ENCODE measurements at regions not wholly inside any gene's neighbourhood (a gene's known extent, or its start where the extent isn't known, plus 50 kb on each side); places are given as distances from the start of the nearest gene placed in this dataset.

DNA sequence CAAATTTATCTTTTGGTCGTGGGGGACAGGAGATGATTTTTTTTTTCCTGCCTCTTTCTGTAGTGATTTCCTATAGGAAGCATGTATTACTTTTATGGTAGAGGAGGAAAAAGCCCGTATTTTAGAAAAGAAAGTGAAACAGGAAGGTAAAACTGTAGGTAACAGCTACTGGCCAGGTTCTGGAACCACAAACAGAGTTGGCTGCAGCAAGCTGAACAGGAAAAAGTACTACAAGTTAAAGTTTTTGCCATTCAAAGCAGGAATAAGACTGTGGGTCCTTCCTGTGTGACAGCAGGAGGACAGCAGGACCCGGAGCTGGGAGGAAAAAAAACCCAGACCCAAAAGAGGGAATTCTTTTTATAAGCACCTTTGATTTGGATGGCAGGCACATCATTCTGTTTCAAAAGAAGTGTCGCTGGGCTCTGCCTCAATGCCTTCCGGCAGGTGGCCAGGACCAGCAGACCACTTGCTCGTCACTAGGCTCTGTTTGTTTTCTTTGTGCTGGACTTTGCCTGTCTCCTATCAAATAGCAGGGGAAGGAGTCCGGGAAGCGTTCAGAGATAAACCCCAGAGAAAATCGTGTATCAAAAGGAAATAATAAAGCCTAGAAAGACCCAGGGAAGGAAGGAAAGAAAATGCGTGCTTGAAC, 277.9 kb downstream of the ADGRA3 start:
- in situ Hi-C loops (cut with HindIII; ENCODE audit: extremely low pct_ligation_motif_present, low pct_unique_long_range_greater_than_20kb), result no loop called here
- no peak for TF ChIP-seq PHF20 (CRISPR knock-in tag; IDR thresholded peaks at IDR 0.05)
- no peak for TF ChIP-seq DR1 (CRISPR knock-in tag; IDR thresholded peaks at IDR 0.05)
- no peak for TF ChIP-seq U2AF1 (optimal IDR thresholded peaks at IDR 0.05; ENCODE audit: low read depth, low read length)
- peak; percentile 36; the same call in 1 of the 2 replicates for TF ChIP-seq SAP130 (CRISPR knock-in tag; IDR thresholded peaks at IDR 0.05; ENCODE audit: low read depth)
- 0 out of 2 replicates have a peak, but pooled peaks have one; percentile 21 for TF ChIP-seq FOXA3 (CRISPR knock-in tag; IDR thresholded peaks at IDR 0.05)
- no peak for TF ChIP-seq SCMH1 (CRISPR knock-in tag; IDR thresholded peaks at IDR 0.05; ENCODE audit: borderline replicate concordance)
- TF ChIP-seq, protein P1, sequence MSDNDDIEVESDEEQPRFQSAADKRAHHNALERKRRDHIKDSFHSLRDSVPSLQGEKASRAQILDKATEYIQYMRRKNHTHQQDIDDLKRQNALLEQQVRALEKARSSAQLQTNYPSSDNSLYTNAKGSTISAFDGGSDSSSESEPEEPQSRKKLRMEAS (IDR thresholded peaks at IDR 0.05), result peak; percentile 26; the same call in 1 of the 2 replicates
- TF ChIP-seq FOXJ3 (CRISPR knock-in tag; IDR thresholded peaks at IDR 0.05; ENCODE audit: borderline replicate concordance), result peak; percentile 16; the same call in 1 of the 2 replicates
- no peak for TF ChIP-seq SKI (IDR thresholded peaks at IDR 0.05; ENCODE audit: partially characterized antibody)
- TF ChIP-seq, protein P2, sequence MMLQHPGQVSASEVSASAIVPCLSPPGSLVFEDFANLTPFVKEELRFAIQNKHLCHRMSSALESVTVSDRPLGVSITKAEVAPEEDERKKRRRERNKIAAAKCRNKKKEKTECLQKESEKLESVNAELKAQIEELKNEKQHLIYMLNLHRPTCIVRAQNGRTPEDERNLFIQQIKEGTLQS (CRISPR knock-in tag; IDR thresholded peaks at IDR 0.05), result no peak
- no peak for TF ChIP-seq GATAD2A (CRISPR knock-in tag; IDR thresholded peaks at IDR 0.05)
- TF ChIP-seq ATF7-NPFF (CRISPR knock-in tag; IDR thresholded peaks at IDR 0.05; ENCODE audit: low read depth), result no peak
- TF ChIP-seq NFATC3 (CRISPR knock-in tag; IDR thresholded peaks at IDR 0.05), result no peak
- TF ChIP-seq HES4 (CRISPR knock-in tag; IDR thresholded peaks at IDR 0.05; ENCODE audit: borderline replicate concordance), result no peak
- TF ChIP-seq, protein P3, sequence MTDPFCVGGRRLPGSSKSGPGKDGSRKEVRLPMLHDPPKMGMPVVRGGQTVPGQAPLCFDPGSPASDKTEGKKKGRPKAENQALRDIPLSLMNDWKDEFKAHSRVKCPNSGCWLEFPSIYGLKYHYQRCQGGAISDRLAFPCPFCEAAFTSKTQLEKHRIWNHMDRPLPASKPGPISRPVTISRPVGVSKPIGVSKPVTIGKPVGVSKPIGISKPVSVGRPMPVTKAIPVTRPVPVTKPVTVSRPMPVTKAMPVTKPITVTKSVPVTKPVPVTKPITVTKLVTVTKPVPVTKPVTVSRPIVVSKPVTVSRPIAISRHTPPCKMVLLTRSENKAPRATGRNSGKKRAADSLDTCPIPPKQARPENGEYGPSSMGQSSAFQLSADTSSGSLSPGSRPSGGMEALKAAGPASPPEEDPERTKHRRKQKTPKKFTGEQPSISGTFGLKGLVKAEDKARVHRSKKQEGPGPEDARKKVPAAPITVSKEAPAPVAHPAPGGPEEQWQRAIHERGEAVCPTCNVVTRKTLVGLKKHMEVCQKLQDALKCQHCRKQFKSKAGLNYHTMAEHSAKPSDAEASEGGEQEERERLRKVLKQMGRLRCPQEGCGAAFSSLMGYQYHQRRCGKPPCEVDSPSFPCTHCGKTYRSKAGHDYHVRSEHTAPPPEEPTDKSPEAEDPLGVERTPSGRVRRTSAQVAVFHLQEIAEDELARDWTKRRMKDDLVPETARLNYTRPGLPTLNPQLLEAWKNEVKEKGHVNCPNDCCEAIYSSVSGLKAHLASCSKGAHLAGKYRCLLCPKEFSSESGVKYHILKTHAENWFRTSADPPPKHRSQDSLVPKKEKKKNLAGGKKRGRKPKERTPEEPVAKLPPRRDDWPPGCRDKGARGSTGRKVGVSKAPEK (CRISPR knock-in tag; IDR thresholded peaks at IDR 0.05; ENCODE audit: borderline replicate concordance), result no peak
- no peak for TF ChIP-seq CCDC6 (CRISPR knock-in tag; IDR thresholded peaks at IDR 0.05)
- TF ChIP-seq SALL1 (CRISPR knock-in tag; IDR thresholded peaks at IDR 0.05), result peak; percentile 40
- peak; percentile 11; the same call in 1 of the 2 replicates for TF ChIP-seq SMC3 (IDR thresholded peaks at IDR 0.05; ENCODE audit: low read length)
- TF ChIP-seq BCL6 (CRISPR knock-in tag; IDR thresholded peaks at IDR 0.05), result peak; percentile 27; the same call in 1 of the 2 replicates
- TF ChIP-seq HNF4G (IDR thresholded peaks at IDR 0.05; ENCODE audit: borderline replicate concordance, low read depth, low read length), result peak; percentile 18; the same call in 1 of the 2 replicates
- no peak for TF ChIP-seq HNF4G (CRISPR knock-in tag; IDR thresholded peaks at IDR 0.05; ENCODE audit: borderline replicate concordance, low read depth)

More for the DNA sequence above, 277.9 kb downstream of the ADGRA3 start:
- ChIA-PET POLR2A (no interaction called here), CTCF (ENCODE audit: low intra/inter-chr PET ratio, low total read pairs) (interaction anchor here (1.1 kb wide), 1 partner anchor 151 kb away, joined by 3 read pairs; no protein-coding TSS in a partner anchor)
- ATAC-seq (peak; percentile 98), DNase-seq (ENCODE audit: low spot score) (peak; percentile 54), FAIRE-seq (peak; percentile 42)
- no TSS peak for BruUV-seq (replicated peaks)
- H3K4me2 ChIP-seq (ENCODE audit: low read depth, low read length), result peak overlapping the region; percentile 56
- no peaks in the 10 kb centered on the region for H3K9me3 ChIP-seq (ENCODE audit: low read length)
- no peak overlapping the region for H2AFZ ChIP-seq (ENCODE audit: low read length)
- WGBS (ENCODE audit: low lambda C conversion rate), result 2% methylated on average over 10 of the region's 10 CpGs
- peaks cover 14% of the 10 kb centered on the region for H3K4me1 ChIP-seq (ENCODE audit: insufficient read depth, low read length)
- no peak overlapping the region for H3K27ac ChIP-seq (ENCODE audit: extremely low read length, insufficient read depth, low read length)
- H4K20me1 ChIP-seq (ENCODE audit: insufficient read depth, low read length), result no peaks in the 10 kb centered on the region
- H3K9ac ChIP-seq (ENCODE audit: insufficient read depth, low read depth, low read length), result no peak overlapping the region
- H3K36me3 ChIP-seq (replicated peaks in 1 of 2; ENCODE audit: control insufficient read depth in 1 of 2, insufficient read depth in 2 of 2, low read length in 2 of 2), result no peaks in the 10 kb centered on the region
- intact Hi-C loops (cut with micrococcal nuclease; ENCODE audit: unreplicated experiment), result loop anchor here (5.0 to 10.0 kb wide), 3 partner anchors 97 to 454 kb away; partner anchors contain the start of gene GBA3
- H3K79me2 ChIP-seq (ENCODE audit: insufficient read depth, low read length), result no peaks in the 10 kb centered on the region
- no peak overlapping the region for H3K4me3 ChIP-seq (replicated peaks in 1 of 3; ENCODE audit: insufficient read depth in 1 of 3, low read depth in 2 of 3, low read length in 3 of 3)
- no peaks in the 10 kb centered on the region; a peak in 1 of 5 replicates for H3K27me3 ChIP-seq (ENCODE audit: control insufficient read depth in 1 of 2, insufficient read depth in 2 of 2, low read length in 2 of 2)
